GM23338 (cell line): ENCODE measurements at regions not wholly inside any gene's neighbourhood (a gene's known extent, or its start where the extent isn't known, plus 50 kb on each side); places are given as distances from the start of the nearest gene placed in this dataset.

Experiments used
- CREB1 ChIP-seq: fragments of 250-450 bp; sonication (Bioruptor Pico); IDR thresholded peaks from 2 replicates; pipeline ENCODE4 v1.5.0; 2020; ENCODE audit warnings: low read depth, mild to moderate bottlenecking, moderate library complexity
- CTCF ChIP-seq, 2 experiments: fragments of 200-600 bp in 1 of 2; sonication (generic) in 1 of 2; conservative IDR thresholded peaks; 2 replicates each; pipeline versions ENCODE4 v1.5.1 to v1.6.1; 2016 to 2017; ENCODE audit warnings: antibody characterized with exemption in 2 of 2, low read depth in 2 of 2, mild to moderate bottlenecking in 2 of 2, moderate library complexity in 1 of 2
- EZH2 ChIP-seq: fragments of 200-600 bp; sonication (generic); IDR thresholded peaks from one replicate; pipeline ENCODE4 v1.8.0; 2017; ENCODE audit warnings: antibody characterized with exemption, mild to moderate bottlenecking, low read depth; ENCODE audit not compliant: unreplicated experiment
- EZH2phosphoT487 ChIP-seq: fragments of 200-600 bp; sonication (generic); IDR thresholded peaks from one replicate; pipeline ENCODE4 v1.8.1; 2018; ENCODE audit warnings: antibody characterized with exemption; ENCODE audit not compliant: unreplicated experiment
- JUNB ChIP-seq: IDR thresholded peaks from one replicate; pipeline ENCODE4 v1.6.1; 2016; ENCODE audit warnings: antibody characterized with exemption; ENCODE audit not compliant: unreplicated experiment
- NANOG ChIP-seq: IDR thresholded peaks from 2 replicates; pipeline ENCODE4 v1.6.1; 2016; ENCODE audit warnings: antibody characterized with exemption, borderline replicate concordance
- POLR2AphosphoS5 ChIP-seq: IDR thresholded peaks from 2 replicates; pipeline ENCODE4 v1.6.1; 2016; ENCODE audit warnings: antibody characterized with exemption, low read depth

DNA sequence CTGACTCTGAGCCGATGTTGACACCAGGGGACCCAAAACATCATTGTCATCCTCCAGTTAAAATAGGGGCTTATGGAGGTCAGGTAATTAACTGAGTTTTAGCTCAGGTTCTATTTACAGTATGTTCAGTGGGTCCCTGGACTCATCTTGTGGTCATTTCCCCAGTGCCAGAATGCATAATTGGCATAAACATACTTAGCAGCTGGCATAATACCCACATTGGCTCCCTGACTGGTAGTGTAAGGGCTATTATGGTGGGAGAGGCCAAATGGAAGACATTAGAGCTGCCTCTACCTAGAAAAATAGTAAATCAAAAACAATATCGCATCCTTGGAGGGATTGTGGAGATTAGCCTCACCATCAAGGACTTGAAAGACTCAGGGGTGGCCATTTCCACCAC lies 350.9 kb downstream of the C12orf75 start:
- no peak for TF ChIP-seq POLR2AphosphoS5
- no peak for TF ChIP-seq CTCF (conservative IDR thresholded peaks at IDR 0.05; ENCODE audit: low read depth in 2 of 2)
- no peak for TF ChIP-seq CREB1
- no peak for TF ChIP-seq EZH2
- TF ChIP-seq JUNB = no peak
- TF ChIP-seq NANOG = no peak
- TF ChIP-seq EZH2phosphoT487 = no peak
